Ovary (tissue), 7 donors: ENCODE measurements at regions not wholly inside any gene's neighbourhood (a gene's known extent, or its start where the extent isn't known, plus 50 kb on each side); places are given as distances from the start of the nearest gene placed in this dataset.

Experiments
- DNase-seq, 5 donors: peaks; one replicate each; pipeline ENCODE4 v3.0.0-alpha.2; 2019 to 2020
- H3K27ac ChIP-seq, 2 donors: fragments of 200-600 bp; one replicate each; pipeline versions ENCODE4 v1.5.1 to v1.8.0; 2019 to 2022
- H3K27me3 ChIP-seq: fragments of 200-600 bp; one replicate; pipeline ENCODE4 v1.8.0; 2022
- H3K36me3 ChIP-seq: fragments of 200-600 bp; sonication (generic); one replicate; pipeline ENCODE4 v1.5.1; 2019
- H3K4me1 ChIP-seq: one replicate; pipeline ENCODE4 v1.8.1; 2013; ENCODE audit warnings: mild to moderate bottlenecking, moderate library complexity; ENCODE audit not compliant: insufficient read depth
- H3K4me3 ChIP-seq: fragments of 200-600 bp; sonication (generic); one replicate; pipeline ENCODE4 v1.5.1; 2017
- H3K9me3 ChIP-seq, 2 donors: fragments of 200-600 bp in 1 of 2; sonication (generic) in 1 of 2; one replicate each; pipeline versions ENCODE4 v1.5.1 to v1.8.1; 2013 to 2019; ENCODE audit warnings: mild to moderate bottlenecking in 1 of 2, moderate library complexity in 1 of 2
- EP300 ChIP-seq: sonication (generic); formaldehyde crosslinking; IDR thresholded peaks from one replicate; pipeline ENCODE4 v1.6.1; 2017; ENCODE audit warnings: antibody characterized with exemption
- POLR2A ChIP-seq: fragments of 450-650 bp; IDR thresholded peaks from one replicate; pipeline ENCODE4 v1.6.1; 2017; ENCODE audit warnings: antibody characterized with exemption, mild to moderate bottlenecking, moderate library complexity
- WGBS, 3 donors: extraction: QIAGEN DNeasy Blood & Tissue Kit in 1 of 3; methylation state at CpG; one replicate each; pipeline versions ENCODE4 v1.1.5 to v1.1.7; 2013 to 2017; 5-methylcytosine and 5-hydroxymethylcytosine counted together
- intact Hi-C, 4 donors: fragments of 100-400 bp; cut with DNase I; formaldehyde crosslinking; loops; one replicate each; pipeline versions ENCODE4 v1.11.0 to v1.15.1; 2022 to 2023
- TF ChIP-seq, protein P1 (sequence below), 3 donors: fragments of 450-650 bp in 2 of 3; fragments of 200-600 bp in 1 of 3; IDR thresholded peaks; one replicate each; pipeline versions ENCODE4 v1.5.1 to v1.8.0; 2016 to 2022; ENCODE audit warnings: antibody characterized with exemption in 3 of 3, mild to moderate bottlenecking in 1 of 3
- donor health status: DM: no; HTN: no; CAD: no; lungs with moderate emphysema.
- donor health status: DM: no; HTN: no; CAD: no.
- donor health status: Bipolar disorder and iron deficiency.
- donor health status: DM: no; HTN: no; CAD: no.
- donor health status: DM: yes; HTN: yes; CAD: no.

GRCh38 chr6:62614442-62614841 lies 328.4 kb upstream of the KHDRBS2 start:
- H3K36me3 ChIP-seq, result no peaks in the 10 kb centered on the region
- no peaks in the 10 kb centered on the region for H3K9me3 ChIP-seq
- no peaks in the 10 kb centered on the region for H3K4me1 ChIP-seq
- DNase-seq, result no peak
- H3K27ac ChIP-seq, result no peak overlapping the region
- intact Hi-C loops, result no loop called here
- TF ChIP-seq, protein P1, sequence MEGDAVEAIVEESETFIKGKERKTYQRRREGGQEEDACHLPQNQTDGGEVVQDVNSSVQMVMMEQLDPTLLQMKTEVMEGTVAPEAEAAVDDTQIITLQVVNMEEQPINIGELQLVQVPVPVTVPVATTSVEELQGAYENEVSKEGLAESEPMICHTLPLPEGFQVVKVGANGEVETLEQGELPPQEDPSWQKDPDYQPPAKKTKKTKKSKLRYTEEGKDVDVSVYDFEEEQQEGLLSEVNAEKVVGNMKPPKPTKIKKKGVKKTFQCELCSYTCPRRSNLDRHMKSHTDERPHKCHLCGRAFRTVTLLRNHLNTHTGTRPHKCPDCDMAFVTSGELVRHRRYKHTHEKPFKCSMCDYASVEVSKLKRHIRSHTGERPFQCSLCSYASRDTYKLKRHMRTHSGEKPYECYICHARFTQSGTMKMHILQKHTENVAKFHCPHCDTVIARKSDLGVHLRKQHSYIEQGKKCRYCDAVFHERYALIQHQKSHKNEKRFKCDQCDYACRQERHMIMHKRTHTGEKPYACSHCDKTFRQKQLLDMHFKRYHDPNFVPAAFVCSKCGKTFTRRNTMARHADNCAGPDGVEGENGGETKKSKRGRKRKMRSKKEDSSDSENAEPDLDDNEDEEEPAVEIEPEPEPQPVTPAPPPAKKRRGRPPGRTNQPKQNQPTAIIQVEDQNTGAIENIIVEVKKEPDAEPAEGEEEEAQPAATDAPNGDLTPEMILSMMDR (IDR thresholded peaks at IDR 0.05), result no peak
- TF ChIP-seq EP300, result no peak
- TF ChIP-seq POLR2A, result no peak
- no peaks in the 10 kb centered on the region for H3K27me3 ChIP-seq
- no peak overlapping the region for H3K4me3 ChIP-seq

GRCh38 chr6:62613928-62614327 lies 327.9 kb upstream of the KHDRBS2 start:
- no peaks in the 10 kb centered on the region for H3K9me3 ChIP-seq
- H3K27me3 ChIP-seq, result no peaks in the 10 kb centered on the region
- intact Hi-C loops, result no loop called here
- no peak for DNase-seq
- TF ChIP-seq EP300 (no peak), POLR2A (no peak)
- TF ChIP-seq, protein P1 (IDR thresholded peaks at IDR 0.05), result no peak
- no peak overlapping the region for H3K27ac ChIP-seq
- no peaks in the 10 kb centered on the region for H3K4me1 ChIP-seq
- WGBS, 3 donors, result 66 to 78% (median 69%) methylated on average over 3 of the region's 3 CpGs
- no peaks in the 10 kb centered on the region for H3K36me3 ChIP-seq
- no peak overlapping the region for H3K4me3 ChIP-seq

DNA sequence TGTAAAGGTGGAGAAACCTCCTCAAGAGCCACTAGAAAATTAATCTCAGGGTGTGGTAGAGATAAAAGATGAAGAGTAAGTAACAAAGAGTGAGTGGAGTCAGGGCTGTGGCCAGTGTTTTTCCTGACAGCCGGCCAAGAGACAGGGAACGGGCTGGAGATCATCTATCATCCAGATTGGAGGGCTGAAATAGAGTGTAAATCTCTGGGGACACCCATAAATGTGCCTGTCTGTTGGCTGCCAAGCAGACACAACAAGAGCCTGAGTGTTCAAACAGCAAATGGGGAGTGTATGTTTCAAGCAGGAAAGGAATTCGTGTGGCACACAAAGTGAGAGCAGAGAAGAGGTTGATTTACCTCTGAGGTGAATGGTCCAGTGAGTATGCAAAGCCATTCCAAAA lies 326.4 kb upstream of the KHDRBS2 start:
- no peaks in the 10 kb centered on the region for H3K27me3 ChIP-seq
- H3K36me3 ChIP-seq, result no peaks in the 10 kb centered on the region
- no peak for TF ChIP-seq POLR2A
- no peak for TF ChIP-seq EP300
- no peak overlapping the region for H3K4me3 ChIP-seq
- intact Hi-C loops, result no loop called here
- WGBS, 3 donors, result 25 to 33% (median 25%) methylated on average over 3 of the region's 3 CpGs
- DNase-seq, result no peak
- H3K9me3 ChIP-seq, result no peaks in the 10 kb centered on the region
- no peak overlapping the region for H3K27ac ChIP-seq
- H3K4me1 ChIP-seq, result no peaks in the 10 kb centered on the region

DNA sequence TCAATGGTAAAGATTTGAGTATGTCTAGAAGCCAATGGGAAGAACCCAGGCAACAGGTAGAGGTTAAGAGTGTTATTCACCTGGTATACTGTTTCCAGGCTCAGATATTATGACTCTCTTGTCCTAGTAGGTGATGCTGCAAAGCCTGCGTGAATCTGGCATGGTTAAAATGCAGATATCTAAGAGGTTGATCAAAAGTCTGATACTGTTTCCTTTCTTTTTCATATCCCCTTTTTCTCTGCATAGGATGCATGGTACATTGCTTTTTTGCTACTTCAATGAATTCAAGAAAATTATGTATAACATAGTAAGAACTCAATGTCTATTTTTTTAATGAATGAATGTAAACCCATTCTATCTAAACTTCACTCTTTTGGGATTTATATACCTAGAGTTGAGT lies 284.3 kb upstream of the KHDRBS2 start:
- no peak overlapping the region for H3K4me3 ChIP-seq
- H3K27ac ChIP-seq, result no peak overlapping the region
- intact Hi-C loops, result no loop called here
- H3K36me3 ChIP-seq, result no peaks in the 10 kb centered on the region
- 72 to 84% (median 84%) methylated on average over 1 of the region's 1 CpG for WGBS, 3 donors
- H3K27me3 ChIP-seq, result no peaks in the 10 kb centered on the region
- H3K9me3 ChIP-seq, result no peaks in the 10 kb centered on the region
- no peaks in the 10 kb centered on the region for H3K4me1 ChIP-seq
- TF ChIP-seq EP300, result no peak
- TF ChIP-seq, protein P1 (IDR thresholded peaks at IDR 0.05), result no peak
- TF ChIP-seq POLR2A, result no peak
- DNase-seq, result no peak

GRCh38 chr6:62541502-62541901 lies 255.5 kb upstream of the KHDRBS2 start:
- Histone ChIP-seq H3K27me3 (no peaks in the 10 kb centered on the region), H3K4me1 (no peaks in the 10 kb centered on the region), H3K4me3 (no peak overlapping the region), H3K27ac (no peak overlapping the region), H3K9me3 (no peaks in the 10 kb centered on the region), H3K36me3 (no peaks in the 10 kb centered on the region)
- TF ChIP-seq, protein P1 (IDR thresholded peaks at IDR 0.05), result no peak
- TF ChIP-seq POLR2A (no peak), EP300 (no peak)
- WGBS, 3 donors, result 69 to 82% (median 79%) methylated on average over 2 of the region's 2 CpGs
- DNase-seq, result no peak
- intact Hi-C loops, result no loop called here
